ENCODE measurements at regions not wholly inside any gene's neighbourhood (a gene's known extent, or its start where the extent isn't known, plus 50 kb on each side); places are given as distances from the start of the nearest gene placed in this dataset.

DNA sequence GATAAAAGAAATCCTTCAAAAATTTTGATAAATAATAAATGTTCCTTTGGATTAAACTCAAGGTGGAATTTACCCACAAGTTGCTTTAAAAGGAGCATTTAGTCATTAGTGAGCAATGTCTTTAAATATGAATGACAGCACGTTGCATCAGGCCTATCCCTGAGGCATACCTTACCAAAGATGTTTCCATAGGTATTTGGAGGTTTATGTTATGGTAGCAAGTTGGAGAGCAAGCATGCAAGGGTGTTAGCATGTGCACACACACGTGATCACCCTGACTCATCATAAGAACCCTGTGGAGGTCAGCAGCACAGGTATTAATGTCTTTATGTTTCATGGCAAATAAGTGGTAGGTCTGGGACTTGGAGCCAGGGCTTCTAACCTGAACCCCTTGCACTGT, 159.9 kb downstream of the ACTR3 start:
- Histone ChIP-seq H3K4me1 (ENCODE audit: control insufficient read depth in 2 of 2, insufficient read depth in 1 of 2, low read depth in 1 of 2, low read length in 2 of 2) (no peaks in the 10 kb centered on the region), H2BK120ac (ENCODE audit: low read depth, low read length) (no peak overlapping the region), H2AFZ (ENCODE audit: low read length) (no peak overlapping the region), H3K4me2 (ENCODE audit: insufficient read depth, low read length, poor library complexity, severe bottlenecking) (no peak overlapping the region), H2AK5ac (ENCODE audit: low read depth, low read length) (no peak overlapping the region), H2BK12ac (ENCODE audit: low read length) (no peak overlapping the region), H3K9ac (ENCODE audit: low read depth, low read length, poor library complexity) (no peak overlapping the region), H2BK15ac (ENCODE audit: low read length) (no peak overlapping the region), H4K91ac (ENCODE audit: low read depth, low read length, poor library complexity) (no peak overlapping the region), H3K23ac (ENCODE audit: low read depth, low read length, poor library complexity) (no peak overlapping the region), H3K9me3 (replicated peaks in 1 of 2; ENCODE audit: control insufficient read depth in 2 of 2, insufficient read depth in 1 of 2, low read depth in 1 of 2, low read length in 2 of 2) (no peaks in the 10 kb centered on the region), H3K4ac (ENCODE audit: low read length) (no peak overlapping the region), H3K79me1 (ENCODE audit: low read depth, low read length) (no peaks in the 10 kb centered on the region), H2BK5ac (ENCODE audit: low read length) (no peak overlapping the region), H3K18ac (ENCODE audit: low read length) (no peak overlapping the region), H4K8ac (ENCODE audit: low read depth, low read length) (no peak overlapping the region), H3K27me3 (ENCODE audit: control insufficient read depth in 3 of 3, insufficient read depth in 3 of 3, low read depth in 1 of 3, low read length in 3 of 3) (peaks cover 0 to 5% (median 0%) of the 10 kb centered on the region in 3 experiments), H3K4me3 (ENCODE audit: low read length in 2 of 2) (no peak overlapping the region), H3K36me3 (replicated peaks in 1 of 2; ENCODE audit: control insufficient read depth in 2 of 2, insufficient read depth in 2 of 2, low read length in 2 of 2) (no peaks in the 10 kb centered on the region), H3K14ac (ENCODE audit: low read length) (no peak overlapping the region), H3K27ac (replicated peaks; ENCODE audit: low read length) (no peak overlapping the region)
- no CpG with 5 or more reads among the region's 2 CpGs for WGBS, 2 donors (ENCODE audit: extremely low coverage in 2 of 2, insufficient read length in 2 of 2, insufficient replicate concordance in 1 of 2)
- no peak for DNase-seq (ENCODE audit: low spot score)

DNA sequence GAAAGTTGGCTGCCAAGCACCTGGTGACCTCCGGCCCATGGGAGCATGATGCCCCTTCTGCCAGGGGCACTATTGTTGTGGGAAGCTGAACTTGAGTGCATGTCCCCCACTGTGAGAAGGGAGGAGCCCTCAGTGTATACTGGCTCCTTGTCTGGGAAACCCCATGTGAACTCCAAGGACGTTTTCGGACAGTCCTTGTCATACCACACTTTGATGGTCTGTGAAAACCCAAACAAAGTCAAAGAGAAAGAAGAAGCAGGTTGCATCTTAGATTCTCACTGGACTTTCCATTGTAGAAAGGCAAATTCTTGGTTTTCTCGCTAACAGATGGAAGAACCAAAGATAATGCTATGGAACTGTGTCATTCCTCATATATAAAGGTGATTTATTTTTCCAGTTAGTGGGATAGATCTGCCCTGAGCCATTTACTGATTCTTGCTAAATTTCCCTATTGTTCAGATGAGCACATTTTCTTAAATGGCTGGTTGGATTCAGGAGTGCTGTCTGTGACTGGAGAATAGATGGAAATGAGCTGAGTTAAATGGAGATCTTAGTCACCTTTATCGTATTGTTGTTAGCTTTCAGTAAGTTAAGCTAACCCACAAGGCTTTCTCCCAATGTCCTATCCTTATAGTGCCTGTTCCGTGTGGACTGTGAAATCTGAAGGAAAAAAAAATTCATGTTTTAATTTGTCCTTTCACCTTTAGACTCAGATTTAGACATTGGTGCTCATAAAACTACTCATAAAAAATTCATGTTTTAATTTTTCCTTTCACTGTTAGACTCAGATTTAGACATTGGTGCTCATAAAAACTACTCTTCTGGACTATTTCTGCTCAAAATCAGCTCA, 166.6 kb downstream of the ACTR3 start:
- H3K9ac ChIP-seq (ENCODE audit: low read depth, low read length, poor library complexity): no peak overlapping the region
- no peaks in the 10 kb centered on the region for H3K4me1 ChIP-seq (ENCODE audit: control insufficient read depth in 2 of 2, insufficient read depth in 1 of 2, low read depth in 1 of 2, low read length in 2 of 2)
- no peak overlapping the region for H2BK120ac ChIP-seq (ENCODE audit: low read depth, low read length)
- no peaks in the 10 kb centered on the region for H3K79me1 ChIP-seq (ENCODE audit: low read depth, low read length)
- H2AFZ ChIP-seq (ENCODE audit: low read length): no peak overlapping the region
- no peaks in the 10 kb centered on the region for H3K9me3 ChIP-seq (replicated peaks in 1 of 2; ENCODE audit: control insufficient read depth in 2 of 2, insufficient read depth in 1 of 2, low read depth in 1 of 2, low read length in 2 of 2)
- no peak overlapping the region for H3K14ac ChIP-seq (ENCODE audit: low read length)
- DNase-seq (ENCODE audit: low spot score): no peak
- no peaks in the 10 kb centered on the region for H3K36me3 ChIP-seq (replicated peaks in 1 of 2; ENCODE audit: control insufficient read depth in 2 of 2, insufficient read depth in 2 of 2, low read length in 2 of 2)
- no peak overlapping the region for H3K4me3 ChIP-seq (ENCODE audit: low read length in 2 of 2)
- H2BK12ac ChIP-seq (ENCODE audit: low read length): no peak overlapping the region
- no peak overlapping the region for H3K27ac ChIP-seq (replicated peaks; ENCODE audit: low read length)
- H4K91ac ChIP-seq (ENCODE audit: low read depth, low read length, poor library complexity): no peak overlapping the region
- H3K23ac ChIP-seq (ENCODE audit: low read depth, low read length, poor library complexity): no peak overlapping the region
- H3K4ac ChIP-seq (ENCODE audit: low read length): no peak overlapping the region
- H2AK5ac ChIP-seq (ENCODE audit: low read depth, low read length): no peak overlapping the region
- no peak overlapping the region for H3K18ac ChIP-seq (ENCODE audit: low read length)
- no CpG with 5 or more reads among the region's 6 CpGs for WGBS, 2 donors (ENCODE audit: extremely low coverage in 2 of 2, insufficient read length in 2 of 2, insufficient replicate concordance in 1 of 2)
- H2BK5ac ChIP-seq (ENCODE audit: low read length): no peak overlapping the region
- no peak overlapping the region for H4K8ac ChIP-seq (ENCODE audit: low read depth, low read length)
- no peak overlapping the region for H2BK15ac ChIP-seq (ENCODE audit: low read length)
- H3K27me3 ChIP-seq (ENCODE audit: control insufficient read depth in 3 of 3, insufficient read depth in 3 of 3, low read depth in 1 of 3, low read length in 3 of 3): peaks cover 0 to 3% (median 0%) of the 10 kb centered on the region in 3 experiments
- H3K4me2 ChIP-seq (ENCODE audit: insufficient read depth, low read length, poor library complexity, severe bottlenecking): no peak overlapping the region

DNA sequence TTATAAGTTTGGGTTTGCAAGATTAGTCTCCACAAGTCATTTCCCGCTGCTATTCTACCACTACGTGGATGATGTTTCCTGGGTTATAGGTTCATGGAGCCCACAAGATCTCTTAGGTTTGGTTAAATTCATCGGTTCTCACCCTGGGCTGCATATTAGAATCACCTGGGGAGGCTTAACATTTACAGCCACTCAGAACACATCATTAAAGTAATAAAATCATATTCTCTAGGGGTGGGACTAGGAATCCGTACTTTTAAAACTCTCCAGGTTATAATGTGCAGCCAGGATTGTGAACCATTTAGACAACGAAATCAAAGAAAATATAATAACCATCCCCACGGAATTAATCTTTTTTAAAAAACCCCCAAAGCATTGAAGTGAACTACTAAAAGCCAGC, 167.7 kb downstream of the ACTR3 start:
- Histone ChIP-seq H2AK5ac (ENCODE audit: low read depth, low read length) (no peak overlapping the region), H3K4me3 (ENCODE audit: low read length in 2 of 2) (no peak overlapping the region), H2BK5ac (ENCODE audit: low read length) (no peak overlapping the region), H3K27ac (replicated peaks; ENCODE audit: low read length) (no peak overlapping the region), H3K9me3 (replicated peaks in 1 of 2; ENCODE audit: control insufficient read depth in 2 of 2, insufficient read depth in 1 of 2, low read depth in 1 of 2, low read length in 2 of 2) (no peaks in the 10 kb centered on the region), H3K4me1 (ENCODE audit: control insufficient read depth in 2 of 2, insufficient read depth in 1 of 2, low read depth in 1 of 2, low read length in 2 of 2) (no peaks in the 10 kb centered on the region), H2AFZ (ENCODE audit: low read length) (no peak overlapping the region), H3K27me3 (ENCODE audit: control insufficient read depth in 3 of 3, insufficient read depth in 3 of 3, low read depth in 1 of 3, low read length in 3 of 3) (peaks cover 0 to 3% (median 0%) of the 10 kb centered on the region in 3 experiments), H3K4ac (ENCODE audit: low read length) (no peak overlapping the region), H2BK12ac (ENCODE audit: low read length) (no peak overlapping the region), H4K8ac (ENCODE audit: low read depth, low read length) (no peak overlapping the region), H3K18ac (ENCODE audit: low read length) (no peak overlapping the region), H3K23ac (ENCODE audit: low read depth, low read length, poor library complexity) (no peak overlapping the region), H2BK15ac (ENCODE audit: low read length) (no peak overlapping the region), H4K91ac (ENCODE audit: low read depth, low read length, poor library complexity) (no peak overlapping the region), H3K4me2 (ENCODE audit: insufficient read depth, low read length, poor library complexity, severe bottlenecking) (no peak overlapping the region), H3K79me1 (ENCODE audit: low read depth, low read length) (no peaks in the 10 kb centered on the region), H3K36me3 (replicated peaks in 1 of 2; ENCODE audit: control insufficient read depth in 2 of 2, insufficient read depth in 2 of 2, low read length in 2 of 2) (no peaks in the 10 kb centered on the region), H2BK120ac (ENCODE audit: low read depth, low read length) (no peak overlapping the region), H3K14ac (ENCODE audit: low read length) (no peak overlapping the region), H3K9ac (ENCODE audit: low read depth, low read length, poor library complexity) (no peak overlapping the region)
- WGBS, 2 donors (ENCODE audit: extremely low coverage in 2 of 2, insufficient read length in 2 of 2, insufficient replicate concordance in 1 of 2): no CpG with 5 or more reads among the region's 6 CpGs
- DNase-seq (ENCODE audit: low spot score): no peak

DNA sequence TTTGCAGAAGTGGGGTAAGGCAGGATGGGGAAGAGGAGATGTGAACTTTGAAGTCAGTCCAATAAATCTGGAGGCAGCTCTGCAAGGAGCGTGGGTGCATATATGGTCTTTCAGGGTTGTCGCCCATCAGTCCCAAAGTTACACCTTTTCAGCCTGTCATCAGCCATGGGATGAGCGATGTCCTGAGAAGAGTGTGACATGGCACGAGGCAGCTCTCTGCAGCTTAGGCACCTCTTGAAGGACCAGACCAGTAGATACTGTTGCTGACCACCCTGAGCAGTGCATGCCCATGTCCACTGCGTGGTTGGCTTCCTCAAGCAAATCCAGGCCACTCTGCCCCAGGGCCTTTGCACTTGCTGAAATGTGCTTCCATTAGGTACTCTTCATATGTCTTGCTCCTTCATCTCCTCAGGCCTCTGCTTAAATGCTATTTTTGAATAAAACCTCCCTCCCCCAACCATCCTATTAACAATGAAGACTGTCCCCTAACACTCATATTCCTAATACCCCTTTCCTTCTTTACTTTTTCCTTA, 171.7 kb downstream of the ACTR3 start:
- Histone ChIP-seq H3K18ac (ENCODE audit: low read length) (no peak overlapping the region), H4K8ac (ENCODE audit: low read depth, low read length) (no peak overlapping the region), H3K9me3 (replicated peaks in 1 of 2; ENCODE audit: control insufficient read depth in 2 of 2, insufficient read depth in 1 of 2, low read depth in 1 of 2, low read length in 2 of 2) (no peaks in the 10 kb centered on the region), H2BK120ac (ENCODE audit: low read depth, low read length) (no peak overlapping the region), H3K27me3 (ENCODE audit: control insufficient read depth in 3 of 3, insufficient read depth in 3 of 3, low read depth in 1 of 3, low read length in 3 of 3) (no peaks in the 10 kb centered on the region), H3K23ac (ENCODE audit: low read depth, low read length, poor library complexity) (no peak overlapping the region), H2BK5ac (ENCODE audit: low read length) (no peak overlapping the region), H3K36me3 (replicated peaks in 1 of 2; ENCODE audit: control insufficient read depth in 2 of 2, insufficient read depth in 2 of 2, low read length in 2 of 2) (no peaks in the 10 kb centered on the region), H2BK15ac (ENCODE audit: low read length) (no peak overlapping the region), H4K91ac (ENCODE audit: low read depth, low read length, poor library complexity) (no peak overlapping the region), H2AK5ac (ENCODE audit: low read depth, low read length) (no peak overlapping the region), H3K4me1 (ENCODE audit: control insufficient read depth in 2 of 2, insufficient read depth in 1 of 2, low read depth in 1 of 2, low read length in 2 of 2) (peaks cover 4 to 6% of the 10 kb centered on the region in 2 donors), H2BK12ac (ENCODE audit: low read length) (no peak overlapping the region), H3K79me1 (ENCODE audit: low read depth, low read length) (no peaks in the 10 kb centered on the region), H3K4me2 (ENCODE audit: insufficient read depth, low read length, poor library complexity, severe bottlenecking) (no peak overlapping the region), H3K27ac (replicated peaks; ENCODE audit: low read length) (no peak overlapping the region), H3K9ac (ENCODE audit: low read depth, low read length, poor library complexity) (no peak overlapping the region), H3K4me3 (ENCODE audit: low read length in 2 of 2) (no peak overlapping the region), H3K14ac (ENCODE audit: low read length) (no peak overlapping the region), H2AFZ (ENCODE audit: low read length) (no peak overlapping the region), H3K4ac (ENCODE audit: low read length) (no peak overlapping the region)
- no peak for DNase-seq (ENCODE audit: low spot score)
- WGBS, 2 donors (ENCODE audit: extremely low coverage in 2 of 2, insufficient read length in 2 of 2, insufficient replicate concordance in 1 of 2): no CpG with 5 or more reads among the region's 5 CpGs

Measured in neuronal stem cell (in vitro differentiated cells).